HFFc6 (cell line): ENCODE measurements at regions not wholly inside any gene's neighbourhood (a gene's known extent, or its start where the extent isn't known, plus 50 kb on each side); places are given as distances from the start of the nearest gene placed in this dataset.

Experiments
- DNase-seq: peaks from one replicate; pipeline ENCODE4 v3.0.0-alpha.2; 2018
- H3K27ac Mint-ChIP-seq: 2 replicates; pipeline ENCODE4 v1.8.0; 2020; ENCODE audit warnings: mild to moderate bottlenecking, mixed read lengths
- H3K27me3 Mint-ChIP-seq: 2 replicates; pipeline ENCODE4 v1.8.0; 2021; ENCODE audit warnings: mild to moderate bottlenecking, moderate library complexity, mixed read lengths; ENCODE audit not compliant: insufficient read depth
- H3K36me3 Mint-ChIP-seq: 2 replicates; pipeline ENCODE4 v1.8.0; 2021; ENCODE audit warnings: low read depth, mixed read lengths
- H3K4me1 Mint-ChIP-seq: 2 replicates; pipeline ENCODE4 v1.8.0; 2020; ENCODE audit warnings: low read depth, mixed read lengths
- H3K4me3 Mint-ChIP-seq: 2 replicates; pipeline ENCODE4 v1.8.0; 2020; ENCODE audit warnings: mild to moderate bottlenecking, moderate library complexity, mixed read lengths
- H3K9me3 Mint-ChIP-seq: 2 replicates; pipeline ENCODE4 v1.8.0; 2020; ENCODE audit warnings: mild to moderate bottlenecking, mixed read lengths
- TF ChIP-seq, protein P1 (sequence below): fragments of 200-600 bp; sonication (generic); IDR thresholded peaks from 2 replicates; pipeline ENCODE4 v1.5.0; 2021; ENCODE audit warnings: antibody characterized with exemption, mild to moderate bottlenecking

GRCh38 chr1:8197493-8198282, 120.2 kb upstream of the SLC45A1 start:
- H3K9me3 Mint-ChIP-seq = no peaks in the 10 kb centered on the region
- H3K27ac Mint-ChIP-seq = peak overlapping the region; percentile 79
- peaks cover 2% of the 10 kb centered on the region; the same call in 1 of the 2 replicates for H3K27me3 Mint-ChIP-seq
- H3K4me3 Mint-ChIP-seq = peak overlapping the region; percentile 63
- TF ChIP-seq, protein P1, sequence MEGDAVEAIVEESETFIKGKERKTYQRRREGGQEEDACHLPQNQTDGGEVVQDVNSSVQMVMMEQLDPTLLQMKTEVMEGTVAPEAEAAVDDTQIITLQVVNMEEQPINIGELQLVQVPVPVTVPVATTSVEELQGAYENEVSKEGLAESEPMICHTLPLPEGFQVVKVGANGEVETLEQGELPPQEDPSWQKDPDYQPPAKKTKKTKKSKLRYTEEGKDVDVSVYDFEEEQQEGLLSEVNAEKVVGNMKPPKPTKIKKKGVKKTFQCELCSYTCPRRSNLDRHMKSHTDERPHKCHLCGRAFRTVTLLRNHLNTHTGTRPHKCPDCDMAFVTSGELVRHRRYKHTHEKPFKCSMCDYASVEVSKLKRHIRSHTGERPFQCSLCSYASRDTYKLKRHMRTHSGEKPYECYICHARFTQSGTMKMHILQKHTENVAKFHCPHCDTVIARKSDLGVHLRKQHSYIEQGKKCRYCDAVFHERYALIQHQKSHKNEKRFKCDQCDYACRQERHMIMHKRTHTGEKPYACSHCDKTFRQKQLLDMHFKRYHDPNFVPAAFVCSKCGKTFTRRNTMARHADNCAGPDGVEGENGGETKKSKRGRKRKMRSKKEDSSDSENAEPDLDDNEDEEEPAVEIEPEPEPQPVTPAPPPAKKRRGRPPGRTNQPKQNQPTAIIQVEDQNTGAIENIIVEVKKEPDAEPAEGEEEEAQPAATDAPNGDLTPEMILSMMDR = no peak
- H3K36me3 Mint-ChIP-seq = no peaks in the 10 kb centered on the region
- peak; percentile 83 for DNase-seq
- H3K4me1 Mint-ChIP-seq = peaks cover 54% of the 10 kb centered on the region

DNA sequence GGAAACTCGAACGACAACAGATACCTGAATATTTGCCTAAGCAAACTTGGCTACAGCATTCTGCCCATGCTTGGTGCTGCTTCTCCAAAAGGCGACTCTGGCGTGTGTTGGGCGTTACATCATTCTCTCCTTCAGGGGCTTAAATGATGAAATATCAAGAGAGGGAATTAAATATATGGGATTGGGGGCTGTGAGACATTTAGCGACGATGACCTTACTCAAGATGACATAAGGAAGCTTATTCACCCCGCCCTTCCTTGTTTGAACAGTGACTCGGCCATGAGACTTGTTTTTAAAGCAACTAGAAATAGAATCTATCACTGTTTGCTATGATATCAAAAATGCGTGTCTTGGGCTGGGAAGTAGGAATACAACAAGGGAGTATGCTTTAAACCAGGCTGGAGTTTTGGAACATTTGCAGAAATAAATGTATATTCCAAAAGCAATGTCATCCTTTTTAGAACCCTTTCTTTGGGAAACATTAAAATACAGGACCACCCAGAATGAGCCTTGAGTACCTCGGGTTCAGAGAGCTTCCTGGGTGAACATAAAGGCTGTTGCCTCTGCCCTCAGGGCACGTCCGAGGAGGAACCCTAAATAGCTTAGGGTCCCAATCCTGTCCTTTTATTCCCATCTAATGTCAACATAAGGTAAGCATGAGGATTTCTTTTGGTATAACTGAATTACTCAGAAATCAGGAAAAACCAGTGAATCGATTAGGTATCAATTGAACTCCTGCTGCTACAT, 123.3 kb upstream of the SLC45A1 start:
- H3K27ac Mint-ChIP-seq = no peak overlapping the region
- DNase-seq = no peak
- no peaks in the 10 kb centered on the region for H3K9me3 Mint-ChIP-seq
- H3K4me1 Mint-ChIP-seq = peaks cover 36% of the 10 kb centered on the region
- H3K4me3 Mint-ChIP-seq = no peak overlapping the region
- H3K27me3 Mint-ChIP-seq = peaks cover 2% of the 10 kb centered on the region; the same call in 1 of the 2 replicates
- H3K36me3 Mint-ChIP-seq = no peaks in the 10 kb centered on the region
- TF ChIP-seq, protein P1 = no peak

GRCh38 chr1:8193840-8194406, 124.0 kb upstream of the SLC45A1 start:
- no peaks in the 10 kb centered on the region for H3K36me3 Mint-ChIP-seq
- TF ChIP-seq, protein P1 = no peak
- no peak for DNase-seq
- no peak overlapping the region for H3K4me3 Mint-ChIP-seq
- no peak overlapping the region for H3K27ac Mint-ChIP-seq
- H3K9me3 Mint-ChIP-seq = no peaks in the 10 kb centered on the region
- H3K4me1 Mint-ChIP-seq = peaks cover 36% of the 10 kb centered on the region
- H3K27me3 Mint-ChIP-seq = peaks cover 2% of the 10 kb centered on the region; the same call in 1 of the 2 replicates

- Mint-ChIP-seq H3K4me1 (peaks cover 16% of the 10 kb centered on the region), H3K27me3 (no peaks in the 10 kb centered on the region), H3K27ac (no peak overlapping the region), H3K9me3 (no peaks in the 10 kb centered on the region), H3K4me3 (no peak overlapping the region), H3K36me3 (no peaks in the 10 kb centered on the region)
- TF ChIP-seq, protein P1 = no peak
- DNase-seq = no peak
Measured at GRCh38 chr1:8191474-8191873, 126.4 kb upstream of the SLC45A1 start.

DNA sequence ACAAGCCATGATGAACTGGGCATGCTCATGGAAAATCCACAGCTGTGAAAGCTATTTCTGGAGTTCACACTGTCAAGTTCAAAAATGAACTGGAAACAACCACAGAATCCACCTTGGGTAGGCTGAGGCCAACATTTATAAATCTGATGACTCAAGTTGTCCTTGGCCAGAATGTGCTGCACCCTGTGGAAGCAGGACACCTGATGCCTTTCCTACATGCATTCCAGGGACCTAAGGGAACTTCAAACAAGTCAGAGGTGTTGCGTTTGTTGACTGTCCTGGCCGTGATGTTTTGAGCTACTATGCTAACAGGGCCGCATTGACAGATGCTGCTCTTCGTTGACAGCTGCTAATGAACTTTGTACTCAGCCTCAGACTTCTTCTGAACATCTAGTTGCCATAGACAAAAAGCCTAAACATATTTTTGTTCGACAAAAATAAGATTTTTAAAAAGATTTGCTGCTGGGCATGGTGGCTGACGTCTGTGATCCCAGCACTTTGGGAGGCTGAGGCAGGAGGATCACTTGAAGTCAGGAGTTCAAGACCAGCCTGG, 127.9 kb upstream of the SLC45A1 start:
- Mint-ChIP-seq H3K27ac (no peak overlapping the region), H3K9me3 (no peaks in the 10 kb centered on the region), H3K36me3 (no peaks in the 10 kb centered on the region), H3K27me3 (no peaks in the 10 kb centered on the region), H3K4me3 (no peak overlapping the region), H3K4me1 (peaks cover 13% of the 10 kb centered on the region)
- no peak for DNase-seq
- TF ChIP-seq, protein P1 = no peak
